ENCODE measurements at regions not wholly inside any gene's neighbourhood (a gene's known extent, or its start where the extent isn't known, plus 50 kb on each side); places are given as distances from the start of the nearest gene placed in this dataset.

DNA sequence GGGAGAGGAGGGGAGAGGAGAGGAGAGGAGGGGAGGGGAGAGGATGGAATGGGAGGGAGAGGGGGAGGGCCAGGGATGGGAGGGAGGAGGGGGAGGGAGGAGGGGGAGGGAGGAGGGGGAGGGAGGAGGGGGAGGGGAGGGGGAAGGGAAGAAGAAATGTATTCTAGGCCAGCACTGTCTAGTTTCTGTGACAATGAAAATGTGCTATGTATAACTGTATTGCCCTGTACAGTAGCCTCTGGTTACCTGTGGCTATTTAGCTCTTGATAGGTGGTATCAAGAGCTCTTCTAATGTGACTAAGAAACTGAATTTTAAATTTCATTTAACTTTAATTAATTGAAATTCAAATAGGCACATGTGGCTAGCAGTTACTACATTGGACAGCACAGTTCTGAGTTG lies 143.1 kb downstream of the BTC start:
- TF ChIP-seq CTCF (IDR thresholded peaks at IDR 0.05; ENCODE audit: insufficient read depth, low read depth, low read length) (no peak), EZH2 (IDR thresholded peaks at IDR 0.05; ENCODE audit: insufficient read depth, low read length) (no peak)
